ENCODE measurements at regions not wholly inside any gene's neighbourhood (a gene's known extent, or its start where the extent isn't known, plus 50 kb on each side); places are given as distances from the start of the nearest gene placed in this dataset.

GRCh38 chr7:32175099-32175498 is 104.9 kb upstream of the PDE1C start:
- TF ChIP-seq ZFX (IDR thresholded peaks at IDR 0.05; ENCODE audit: borderline replicate concordance) (no peak), CTCF (IDR thresholded peaks at IDR 0.05) (no peak)
- no peak overlapping the region for H3K27ac ChIP-seq

GRCh38 chr7:32171248-32171647 is 101.0 kb upstream of the PDE1C start:
- H3K27ac ChIP-seq: no peak overlapping the region
- no peak for TF ChIP-seq ZFX (IDR thresholded peaks at IDR 0.05; ENCODE audit: borderline replicate concordance)
- no peak for TF ChIP-seq CTCF (IDR thresholded peaks at IDR 0.05)

GRCh38 chr7:32170838-32171237 is 100.6 kb upstream of the PDE1C start:
- TF ChIP-seq CTCF (IDR thresholded peaks at IDR 0.05) (no peak), ZFX (IDR thresholded peaks at IDR 0.05; ENCODE audit: borderline replicate concordance) (no peak)
- H3K27ac ChIP-seq: no peak overlapping the region

GRCh38 chr7:32169228-32169627 is 99.0 kb upstream of the PDE1C start:
- TF ChIP-seq CTCF (IDR thresholded peaks at IDR 0.05): no peak
- TF ChIP-seq ZFX (IDR thresholded peaks at IDR 0.05; ENCODE audit: borderline replicate concordance): no peak
- H3K27ac ChIP-seq: no peak overlapping the region

GRCh38 chr7:32167815-32168214 is 97.6 kb upstream of the PDE1C start:
- TF ChIP-seq CTCF (IDR thresholded peaks at IDR 0.05): no peak
- H3K27ac ChIP-seq: no peak overlapping the region

GRCh38 chr7:32167256-32167655 is 97.0 kb upstream of the PDE1C start:
- no peak overlapping the region for H3K27ac ChIP-seq
- no peak for TF ChIP-seq CTCF (IDR thresholded peaks at IDR 0.05)
- no peak for TF ChIP-seq ZFX (IDR thresholded peaks at IDR 0.05; ENCODE audit: borderline replicate concordance)

GRCh38 chr7:32164341-32164996 is 94.3 kb upstream of the PDE1C start:
- TF ChIP-seq CTCF (IDR thresholded peaks at IDR 0.05) (peak; percentile 52), ZFX (IDR thresholded peaks at IDR 0.05; ENCODE audit: borderline replicate concordance) (no peak)
- H3K27ac ChIP-seq: no peak overlapping the region

All from 22Rv1 (cell line).